HG02943 (cell line): ENCODE measurements at regions not wholly inside any gene's neighbourhood (a gene's known extent, or its start where the extent isn't known, plus 50 kb on each side); places are given as distances from the start of the nearest gene placed in this dataset.

ENCODE experiments used
- ATAC-seq: cut with Tn5 transposase; IDR thresholded peaks from one replicate; pipeline ENCODE4 v1.9.1; 2021; ENCODE audit warnings: mild to moderate bottlenecking, low read depth, moderate library complexity; ENCODE audit not compliant: unreplicated experiment

DNA sequence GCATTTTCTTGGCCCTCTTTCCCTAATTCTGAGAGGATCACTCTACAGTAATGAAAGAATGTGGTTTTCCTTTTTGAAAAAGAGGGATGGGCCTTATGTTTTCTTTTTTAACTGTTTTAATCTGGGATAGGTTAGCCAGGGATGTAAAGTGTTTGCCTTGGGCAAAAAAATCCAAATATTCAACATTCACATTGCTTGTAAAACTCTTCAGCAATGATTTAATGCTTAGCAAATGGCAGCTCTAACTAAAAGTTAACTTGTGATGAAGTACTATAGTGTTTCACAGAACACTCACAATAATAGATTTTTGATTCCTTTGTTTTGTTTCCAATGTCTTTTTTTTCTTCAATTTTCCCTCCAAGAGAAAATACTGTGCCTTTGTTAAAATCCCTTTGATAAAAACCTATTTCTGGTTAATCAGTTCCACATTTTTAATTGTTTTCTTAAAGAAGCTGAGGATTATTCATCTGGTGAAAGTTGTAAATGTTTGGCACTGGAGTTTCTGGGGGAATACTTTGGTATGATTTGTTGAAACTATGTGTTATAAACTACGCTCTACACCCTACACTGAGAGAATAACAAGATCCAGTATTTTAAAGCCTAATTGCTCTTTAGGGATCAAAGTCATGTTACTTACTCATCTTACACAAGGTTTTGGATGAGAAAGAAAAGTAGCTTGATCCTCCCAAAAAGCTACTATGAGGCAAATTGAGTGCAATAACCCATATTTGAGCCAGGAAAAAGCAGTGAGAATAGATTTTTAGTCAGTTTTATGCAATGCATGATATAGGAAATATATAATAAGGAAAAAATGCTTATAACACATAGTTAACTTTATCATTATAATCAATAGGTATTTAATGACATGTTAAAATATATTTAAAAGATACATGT is 335.8 kb downstream of the EPHA7 start:
- no peak for ATAC-seq

- no peak for ATAC-seq
Measured at GRCh38 chr6:93081901-93082300, 337.5 kb downstream of the EPHA7 start.

- no peak for ATAC-seq
Measured at GRCh38 chr6:93079061-93079460, 340.3 kb downstream of the EPHA7 start.

DNA sequence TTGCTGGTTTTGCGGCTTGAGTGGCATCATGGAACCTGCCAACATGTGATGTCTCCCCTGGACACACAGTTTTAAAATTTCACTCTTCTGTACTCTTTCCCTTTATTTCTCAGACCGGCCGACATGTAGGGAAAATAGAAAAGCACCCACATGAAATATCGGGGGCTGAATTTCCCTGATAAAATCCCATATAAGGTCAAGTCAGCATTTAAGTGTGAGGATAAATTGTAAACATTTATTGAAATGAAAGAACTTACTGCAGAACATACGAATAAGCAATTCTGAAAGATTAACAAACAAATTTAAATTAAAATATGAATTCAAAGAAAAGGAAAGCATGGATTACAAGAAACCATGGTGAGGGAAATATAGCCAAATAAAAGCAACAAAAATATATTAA is 345.5 kb downstream of the EPHA7 start:
- ATAC-seq = no peak

GRCh38 chr6:93069856-93070255 is 349.5 kb downstream of the EPHA7 start:
- ATAC-seq = no peak

DNA sequence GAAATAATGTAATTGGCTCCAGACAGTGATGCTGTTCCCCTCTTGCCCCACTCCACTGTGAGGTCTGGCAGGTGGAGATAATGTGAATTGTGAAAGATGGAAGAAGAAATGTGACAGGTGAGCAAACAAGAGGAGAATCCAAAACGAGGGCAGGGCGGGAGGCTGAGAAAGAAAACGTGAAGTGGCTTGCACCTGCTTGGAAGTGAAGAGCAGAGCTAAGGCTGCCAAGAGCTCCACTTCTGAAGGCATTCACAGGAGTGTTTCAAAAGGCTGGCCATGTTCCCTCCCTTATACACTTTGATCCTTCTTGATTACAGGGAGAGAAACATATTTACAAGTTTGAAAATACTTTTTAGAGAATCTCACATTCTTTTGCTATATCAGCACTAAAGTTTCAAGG is 359.4 kb downstream of the EPHA7 start:
- ATAC-seq = no peak

DNA sequence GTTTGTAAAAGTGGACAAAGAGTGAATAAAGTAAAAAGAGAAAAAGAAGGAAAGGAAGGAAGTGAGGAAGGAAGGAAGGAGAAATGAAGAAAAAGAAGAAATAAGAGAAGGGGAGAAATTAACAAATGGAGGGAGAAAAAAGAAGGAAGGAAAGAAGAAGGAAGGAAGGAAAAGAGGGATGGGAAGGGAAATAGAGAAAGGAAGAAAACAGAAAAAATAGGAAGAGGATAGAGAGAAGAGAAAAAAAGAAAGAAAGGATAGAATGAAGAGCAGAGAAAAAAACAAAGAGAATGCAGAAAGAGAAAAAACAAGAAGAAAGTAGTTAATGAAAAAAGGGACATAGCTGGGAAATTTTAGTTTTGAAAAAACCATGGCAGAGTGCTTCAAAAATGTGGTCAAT is 361.8 kb downstream of the EPHA7 start:
- no peak for ATAC-seq

DNA sequence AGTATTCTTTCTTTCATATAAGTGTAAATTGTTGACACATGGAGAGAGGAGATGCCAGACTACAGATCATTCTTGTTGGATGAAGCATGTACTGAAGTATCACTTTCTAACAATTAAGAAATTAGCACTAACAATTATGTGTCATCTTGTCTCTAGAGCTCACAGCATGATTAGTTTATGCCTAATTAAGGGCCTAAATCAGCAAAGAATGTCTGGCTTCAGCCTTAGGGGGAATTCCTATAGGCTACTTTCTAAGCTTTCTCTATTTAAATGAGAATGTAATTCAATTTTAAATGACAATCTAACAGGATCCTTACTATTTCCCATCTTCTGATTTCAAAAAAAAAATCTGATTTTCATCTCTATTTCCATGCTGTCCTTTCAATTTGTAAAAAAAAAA is 371.0 kb downstream of the EPHA7 start:
- no peak for ATAC-seq

DNA sequence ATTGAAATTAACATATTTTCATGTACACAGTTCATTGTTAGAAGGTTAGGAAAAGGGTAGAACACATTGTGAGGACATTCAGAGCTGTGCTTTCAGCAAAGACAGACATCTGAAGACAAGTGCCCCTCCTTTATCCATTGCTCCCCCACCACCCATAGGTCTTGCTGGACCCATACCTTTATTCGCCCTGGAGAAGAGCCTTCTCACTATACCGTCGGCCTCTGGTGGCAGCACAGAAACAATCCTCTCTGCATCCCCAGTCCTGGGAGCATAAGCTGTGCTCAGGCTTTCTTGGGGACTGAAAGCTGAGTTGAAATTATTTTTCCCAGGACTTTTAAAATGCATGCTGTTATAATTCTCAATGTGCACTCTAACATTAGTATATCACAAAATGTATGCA is 372.3 kb downstream of the EPHA7 start:
- ATAC-seq = no peak

GRCh38 chr6:93045156-93045555 is 374.2 kb downstream of the EPHA7 start:
- no peak for ATAC-seq

DNA sequence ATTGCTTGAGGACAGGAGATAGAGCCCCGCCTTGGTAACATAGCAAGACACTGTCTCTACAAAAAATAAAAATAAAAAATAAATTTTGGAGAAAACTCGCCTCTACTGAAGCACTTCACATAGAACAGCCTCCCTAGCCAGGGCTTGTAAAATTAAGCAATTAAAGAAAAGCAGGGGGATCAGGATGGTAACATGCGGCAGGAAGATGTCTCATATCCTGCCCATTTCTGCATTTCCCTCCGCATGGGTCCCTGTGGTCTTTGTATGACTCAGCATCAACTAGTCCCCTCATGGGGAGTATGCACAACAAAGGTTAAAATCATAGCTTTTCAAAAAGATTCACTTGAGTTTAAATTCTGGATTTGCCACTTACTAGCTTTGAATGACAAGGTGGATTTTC is 379.0 kb downstream of the EPHA7 start:
- no peak for ATAC-seq

DNA sequence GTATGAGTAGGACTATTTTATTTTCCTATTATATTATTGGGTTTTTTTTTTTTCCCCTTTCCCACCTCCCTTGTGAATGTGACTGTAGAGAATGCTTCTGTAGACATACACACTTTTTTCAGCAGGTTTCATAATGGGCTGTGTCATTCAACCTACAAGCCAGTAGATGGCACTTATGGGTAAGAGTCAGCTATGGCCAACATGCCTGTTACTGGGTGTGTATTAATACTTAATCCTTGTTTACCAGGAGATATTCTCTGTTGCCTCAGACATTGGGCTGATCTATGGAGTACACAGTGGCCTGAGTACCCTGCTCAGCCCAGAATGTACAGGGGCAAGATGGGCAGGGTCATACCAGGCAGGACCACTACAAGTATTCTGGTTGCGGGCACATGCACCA is 382.5 kb downstream of the EPHA7 start:
- no peak for ATAC-seq

GRCh38 chr6:93035756-93036155 is 383.6 kb downstream of the EPHA7 start:
- no peak for ATAC-seq

GRCh38 chr6:93021235-93021915 is 398.0 kb downstream of the EPHA7 start:
- ATAC-seq = no peak

DNA sequence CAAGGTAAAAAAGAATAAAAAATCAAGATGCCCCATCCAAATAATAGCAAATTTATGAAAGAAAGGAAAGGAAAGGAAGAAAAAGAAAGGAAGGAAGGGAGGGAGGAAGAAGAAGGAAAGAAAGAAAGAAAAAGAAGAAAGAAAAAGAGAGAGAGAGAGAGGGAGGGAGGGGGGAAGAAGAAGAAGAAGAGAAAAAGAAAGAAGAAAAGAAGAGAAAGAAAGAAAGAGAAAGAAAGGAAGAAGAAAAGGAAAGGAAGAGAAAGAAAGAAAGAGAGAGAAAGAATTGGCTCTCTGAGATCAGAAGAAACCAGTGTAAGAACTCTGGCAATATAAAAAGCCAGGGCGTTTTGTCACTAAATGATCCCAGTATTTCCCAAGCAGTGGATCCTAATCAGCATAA is 401.7 kb downstream of the EPHA7 start:
- ATAC-seq = no peak

GRCh38 chr6:93017213-93017612 is 402.1 kb downstream of the EPHA7 start:
- ATAC-seq = no peak

DNA sequence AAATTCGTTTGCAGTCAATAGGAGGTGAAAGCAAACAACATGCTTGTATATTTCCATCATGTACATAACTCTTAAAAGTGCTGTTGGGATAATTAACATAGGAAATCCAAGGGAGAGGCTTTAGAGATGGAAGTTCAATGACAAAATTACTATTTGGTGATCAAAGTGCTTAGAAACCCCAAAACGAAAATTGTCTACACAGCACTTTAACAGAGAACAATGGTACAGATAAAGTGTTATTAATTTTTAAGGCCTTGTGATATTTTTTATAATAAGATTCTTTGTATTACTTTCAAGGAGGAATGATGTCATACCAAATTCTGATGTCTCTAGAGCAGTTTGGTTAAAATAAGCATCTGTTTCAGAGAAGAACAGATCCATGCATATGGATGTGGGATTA is 406.3 kb downstream of the EPHA7 start:
- no peak for ATAC-seq

GRCh38 chr6:93008375-93008774 is 411.0 kb downstream of the EPHA7 start:
- ATAC-seq = no peak

DNA sequence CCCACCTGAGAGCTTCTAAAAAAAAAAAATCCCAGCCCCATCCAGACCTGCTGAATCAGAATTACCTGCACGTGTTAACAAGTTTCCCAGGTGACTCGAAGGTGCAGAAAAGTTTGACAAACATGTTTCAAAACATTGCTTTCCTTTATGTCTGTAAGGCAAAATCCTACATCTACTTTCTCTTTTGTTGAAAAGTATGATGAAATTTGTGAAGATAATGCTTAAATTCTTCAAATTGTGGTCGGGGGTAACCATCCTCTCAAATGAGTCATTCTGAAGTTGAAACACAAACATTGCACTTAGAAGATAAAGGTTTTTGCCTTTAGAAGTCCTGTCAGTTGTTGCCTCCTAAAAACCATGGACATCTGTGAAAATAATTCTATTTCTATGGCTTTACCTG is 429.7 kb downstream of the EPHA7 start:
- no peak for ATAC-seq

DNA sequence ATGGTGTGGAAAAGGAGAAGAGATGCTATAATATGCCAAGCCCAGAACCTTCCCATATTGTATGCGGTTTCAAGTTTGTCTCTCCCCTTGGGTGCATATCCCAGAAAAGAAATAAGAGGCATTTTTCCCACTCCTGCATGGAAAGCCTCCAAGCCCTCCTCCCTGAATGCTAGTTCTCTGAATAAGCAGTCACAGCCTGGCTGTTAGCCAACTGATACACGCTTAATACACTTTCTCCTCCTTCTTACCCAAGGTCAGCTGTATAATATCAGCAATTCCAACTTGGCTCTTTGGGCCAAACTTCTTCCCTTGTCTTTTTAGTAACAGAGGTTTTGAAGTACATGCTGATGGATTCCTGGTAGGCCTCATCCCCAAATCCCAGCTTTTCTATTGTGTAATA is 440.1 kb downstream of the EPHA7 start:
- ATAC-seq = no peak

DNA sequence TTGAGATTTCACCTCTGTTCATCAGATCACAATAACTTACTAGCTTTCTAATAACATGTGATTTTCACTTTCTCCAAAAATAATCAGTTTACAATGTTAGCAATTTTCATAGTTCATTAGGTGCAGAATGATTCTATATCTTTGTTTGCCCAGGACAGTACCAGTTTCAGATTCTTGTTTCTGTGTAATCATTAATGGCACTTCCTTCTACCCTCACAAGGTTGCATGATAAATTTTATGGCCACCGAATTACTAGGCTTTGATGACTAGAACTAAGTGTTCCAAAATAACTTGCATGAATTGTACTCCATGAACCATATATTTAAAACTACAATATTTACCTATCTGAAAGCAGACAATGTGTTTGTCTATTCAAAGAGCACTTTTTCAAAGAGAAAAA is 442.3 kb downstream of the EPHA7 start:
- ATAC-seq = peak; percentile 80

DNA sequence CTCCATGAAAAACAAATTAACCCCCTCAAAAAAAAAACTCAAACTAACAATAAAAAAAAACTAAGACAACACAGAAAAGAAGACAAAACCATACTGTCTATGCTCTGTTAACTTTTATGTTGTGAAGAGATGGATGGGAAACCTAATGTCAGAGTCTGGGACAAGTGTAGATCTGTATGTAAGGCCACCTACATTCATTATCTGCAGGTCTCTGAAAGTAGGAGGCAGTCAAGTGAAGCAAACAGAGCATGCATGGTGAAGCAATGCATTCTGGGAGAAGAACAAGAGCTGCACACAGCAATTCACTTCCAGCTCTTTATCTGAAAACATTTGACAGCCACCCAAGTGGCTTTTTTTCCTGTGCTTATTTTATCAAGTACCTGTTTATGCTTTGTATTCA is 452.0 kb downstream of the EPHA7 start:
- ATAC-seq = no peak
